ENCODE measurements at regions not wholly inside any gene's neighbourhood (a gene's known extent, or its start where the extent isn't known, plus 50 kb on each side); places are given as distances from the start of the nearest gene placed in this dataset.

DNA sequence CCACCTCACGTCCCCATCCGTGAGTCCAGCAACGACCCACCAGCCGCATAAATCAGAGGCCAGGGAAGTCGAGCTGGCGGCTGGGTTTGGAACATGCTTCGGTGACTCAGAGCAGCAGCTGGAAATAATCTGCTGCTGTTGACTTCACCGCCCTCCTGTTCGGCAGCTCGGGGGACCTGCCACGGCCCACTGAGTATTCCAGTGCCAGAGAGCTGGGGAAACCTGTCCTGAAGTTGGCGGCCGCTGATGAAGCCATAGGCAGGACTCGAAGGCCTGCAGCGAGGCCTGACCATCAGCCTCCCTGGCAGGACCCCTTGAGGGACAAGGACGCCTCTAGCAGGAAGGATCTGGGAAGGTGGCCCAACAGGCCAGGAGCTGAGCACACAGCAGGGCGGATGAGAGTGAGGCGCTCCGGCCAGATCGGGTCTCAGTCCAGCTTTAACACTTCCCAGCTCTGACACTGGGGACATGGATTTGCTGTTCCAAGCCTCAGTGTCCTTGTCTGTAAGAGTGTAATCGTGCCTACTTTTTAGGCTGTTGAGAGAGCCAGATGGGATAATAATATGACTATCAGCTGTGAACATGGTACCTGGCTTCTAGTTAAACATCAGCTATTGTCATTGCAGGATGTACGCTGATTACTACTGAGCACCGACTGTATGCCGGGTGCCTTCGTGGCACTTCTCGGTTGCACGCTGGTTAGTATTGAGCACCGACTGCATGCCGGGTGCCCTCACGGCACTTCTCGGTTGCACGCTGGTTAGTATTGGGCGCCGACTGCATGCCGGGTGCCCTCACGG, 50.4 kb upstream of the CIBAR2 start:
- DNase-seq = no peak

DNA sequence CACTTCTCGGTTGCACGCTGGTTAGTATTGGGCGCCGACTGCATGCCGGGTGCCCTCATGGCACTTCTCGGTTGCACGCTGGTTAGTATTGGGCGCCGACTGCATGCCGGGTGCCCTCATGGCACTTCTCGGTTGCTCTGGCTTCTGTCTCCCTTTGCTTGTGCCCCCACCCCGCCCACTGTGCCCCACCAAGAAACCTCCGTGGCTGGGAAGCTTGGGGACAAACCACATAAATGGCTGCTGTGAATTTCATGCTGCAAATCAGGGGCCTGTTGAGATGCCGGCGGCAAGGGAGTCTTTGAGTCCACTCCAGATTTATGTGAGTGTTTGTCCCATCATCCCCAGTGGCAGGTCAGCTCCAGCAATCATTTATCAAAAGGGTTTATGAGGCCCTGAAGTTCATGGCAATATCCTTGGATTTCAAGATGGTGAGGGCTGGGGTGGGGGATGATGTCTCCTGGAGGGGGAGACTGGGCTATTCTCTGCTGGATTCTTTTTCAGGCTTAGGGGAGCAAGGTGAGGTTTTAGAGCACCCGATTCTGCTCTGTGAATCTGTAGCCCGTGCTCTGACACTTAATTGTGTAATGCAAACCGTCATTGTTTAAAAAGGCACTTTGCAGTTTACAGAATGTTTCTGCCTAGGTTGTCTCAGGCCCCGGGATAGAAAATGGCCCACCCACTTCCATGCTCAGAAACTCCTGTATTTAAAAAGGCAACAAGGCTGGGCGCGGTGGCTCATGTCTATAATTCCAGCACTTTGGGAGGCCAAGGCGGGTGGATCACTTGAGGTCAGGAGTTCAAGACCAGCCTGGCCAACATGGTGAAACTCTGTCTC, 51.2 kb upstream of the CIBAR2 start:
- no peak for DNase-seq

DNA sequence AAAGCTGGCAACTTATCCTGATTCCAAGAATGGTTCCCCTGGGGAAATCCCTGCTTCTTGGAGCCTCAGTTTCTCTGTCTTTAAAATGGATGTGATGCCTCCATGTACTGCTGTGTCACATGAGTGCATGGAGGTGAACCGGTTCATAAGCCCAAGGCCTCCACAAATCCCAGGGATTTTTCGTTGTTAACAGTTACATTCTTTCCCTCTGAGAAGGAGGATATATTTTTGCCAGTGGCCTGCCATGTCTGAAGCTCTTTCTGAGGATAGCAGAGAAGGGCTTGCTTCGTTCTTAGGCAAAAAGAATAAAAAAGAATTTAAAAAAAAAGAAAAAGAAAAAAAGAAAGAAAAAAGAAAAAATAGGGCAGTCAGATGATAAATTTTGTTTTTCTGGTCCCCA, 52.2 kb upstream of the CIBAR2 start:
- no peak for DNase-seq

DNA sequence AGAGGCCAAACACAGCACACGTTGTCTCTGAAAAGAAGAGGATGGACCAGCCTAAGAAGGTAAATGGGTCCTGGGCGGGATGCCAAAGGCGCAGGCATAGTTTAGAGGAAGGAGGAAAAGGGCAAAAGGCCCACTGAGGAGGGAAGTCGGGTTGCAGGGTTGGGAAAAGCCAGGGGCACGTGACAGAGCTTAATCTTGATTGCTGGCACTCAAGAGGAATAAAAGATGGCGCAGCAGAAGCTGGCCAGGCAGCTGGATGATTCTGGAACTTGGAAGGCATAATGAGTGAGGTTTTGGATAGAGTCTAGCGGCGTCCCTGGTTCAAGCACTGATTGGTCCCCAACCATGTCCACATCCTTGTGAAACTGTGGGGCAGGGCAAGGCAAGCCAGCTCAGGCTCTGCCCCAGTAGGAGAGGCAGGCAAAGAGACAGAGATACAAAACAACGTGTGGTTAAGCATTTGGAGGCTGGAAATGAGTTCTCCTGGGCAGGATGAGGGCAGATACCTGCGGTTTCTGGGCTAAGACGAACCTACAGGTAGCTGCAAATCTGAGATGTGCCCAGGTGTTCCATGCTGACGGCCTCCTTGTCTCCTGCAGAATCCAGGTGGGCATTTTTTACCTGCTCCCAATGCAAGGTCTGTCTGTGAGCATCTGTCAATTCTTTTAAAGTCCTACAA, 52.7 kb upstream of the CIBAR2 start:
- peak; percentile 23 for DNase-seq

DNA sequence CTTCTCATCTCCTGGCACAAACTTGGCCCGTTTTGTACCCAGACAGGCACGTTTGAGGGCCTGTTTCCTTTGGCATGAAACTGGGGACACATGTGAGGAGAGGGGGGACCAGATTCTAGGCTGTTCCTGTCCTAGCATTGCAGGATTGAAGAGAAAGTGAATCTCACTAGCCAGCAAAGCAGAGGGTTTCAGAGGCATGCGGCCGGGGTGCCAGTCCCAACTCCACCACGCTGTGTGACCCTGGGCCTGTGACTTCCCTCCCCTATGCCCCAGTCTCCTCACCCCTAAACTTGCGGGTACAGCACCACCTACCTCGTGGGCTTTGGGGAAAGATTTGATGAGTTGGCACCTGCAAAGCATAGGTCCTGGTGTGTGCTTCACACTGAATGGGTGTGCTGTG, 53.5 kb upstream of the CIBAR2 start:
- no peak for DNase-seq

DNA sequence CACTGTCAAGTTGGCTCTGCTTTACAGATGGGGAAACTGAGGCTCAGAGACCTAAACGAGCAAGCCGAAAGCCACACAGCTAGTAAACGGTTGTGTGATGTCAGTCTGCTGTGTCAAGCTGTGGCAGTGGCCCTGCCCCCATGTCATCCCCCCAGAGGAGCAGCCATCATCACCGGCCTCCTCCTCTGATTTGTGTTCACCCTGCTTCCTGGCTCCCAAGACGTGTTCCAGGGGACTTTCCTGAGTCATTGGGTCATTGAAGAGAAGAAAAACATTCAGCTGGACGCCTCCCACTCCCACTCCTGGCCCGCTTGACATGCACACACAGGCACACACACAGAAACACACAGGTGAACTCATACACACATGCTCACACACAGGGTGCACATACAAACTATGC, 54.0 kb upstream of the CIBAR2 start:
- DNase-seq = no peak

DNA sequence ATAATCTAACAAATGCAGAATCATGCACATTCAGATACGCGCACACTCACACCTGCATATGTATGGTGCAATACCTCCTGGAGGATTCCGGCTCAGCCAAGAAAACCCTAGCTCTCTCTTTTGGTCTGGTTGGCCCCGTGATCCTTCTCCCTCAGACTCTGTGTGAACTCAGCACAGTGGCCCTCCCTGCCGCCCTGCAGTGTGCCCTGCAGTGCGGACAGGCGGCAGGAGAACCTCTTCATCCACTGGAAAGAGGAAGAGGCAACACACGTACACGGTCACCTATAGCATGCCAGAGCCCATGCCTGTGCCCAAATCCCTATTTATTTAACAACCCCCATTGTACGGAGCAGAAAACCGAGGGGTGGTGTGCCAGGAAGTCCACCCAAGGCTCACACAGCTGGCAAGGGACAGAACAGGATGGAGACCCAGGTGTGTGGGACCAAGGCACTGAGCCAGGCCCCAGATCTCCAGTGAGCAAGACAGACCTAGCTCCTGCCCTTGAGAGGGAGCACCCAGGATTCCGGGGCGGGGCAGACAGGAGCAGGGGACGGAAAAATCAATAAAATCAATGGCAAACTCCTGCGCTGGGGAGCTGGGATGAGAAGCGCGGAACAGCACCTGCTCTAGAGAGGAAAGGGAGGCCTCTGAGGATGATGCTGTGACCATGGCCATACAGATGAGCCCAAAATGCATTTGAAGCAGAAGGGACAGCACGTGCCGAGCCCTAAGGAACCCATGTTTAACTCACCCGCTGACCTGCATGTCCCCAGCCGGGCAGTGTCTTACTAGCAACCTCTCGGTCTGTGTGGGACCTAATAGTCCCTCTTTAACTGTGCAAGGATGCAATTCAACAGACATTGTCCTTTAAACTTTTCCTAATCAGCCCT, 54.7 kb upstream of the CIBAR2 start:
- no peak for DNase-seq

DNA sequence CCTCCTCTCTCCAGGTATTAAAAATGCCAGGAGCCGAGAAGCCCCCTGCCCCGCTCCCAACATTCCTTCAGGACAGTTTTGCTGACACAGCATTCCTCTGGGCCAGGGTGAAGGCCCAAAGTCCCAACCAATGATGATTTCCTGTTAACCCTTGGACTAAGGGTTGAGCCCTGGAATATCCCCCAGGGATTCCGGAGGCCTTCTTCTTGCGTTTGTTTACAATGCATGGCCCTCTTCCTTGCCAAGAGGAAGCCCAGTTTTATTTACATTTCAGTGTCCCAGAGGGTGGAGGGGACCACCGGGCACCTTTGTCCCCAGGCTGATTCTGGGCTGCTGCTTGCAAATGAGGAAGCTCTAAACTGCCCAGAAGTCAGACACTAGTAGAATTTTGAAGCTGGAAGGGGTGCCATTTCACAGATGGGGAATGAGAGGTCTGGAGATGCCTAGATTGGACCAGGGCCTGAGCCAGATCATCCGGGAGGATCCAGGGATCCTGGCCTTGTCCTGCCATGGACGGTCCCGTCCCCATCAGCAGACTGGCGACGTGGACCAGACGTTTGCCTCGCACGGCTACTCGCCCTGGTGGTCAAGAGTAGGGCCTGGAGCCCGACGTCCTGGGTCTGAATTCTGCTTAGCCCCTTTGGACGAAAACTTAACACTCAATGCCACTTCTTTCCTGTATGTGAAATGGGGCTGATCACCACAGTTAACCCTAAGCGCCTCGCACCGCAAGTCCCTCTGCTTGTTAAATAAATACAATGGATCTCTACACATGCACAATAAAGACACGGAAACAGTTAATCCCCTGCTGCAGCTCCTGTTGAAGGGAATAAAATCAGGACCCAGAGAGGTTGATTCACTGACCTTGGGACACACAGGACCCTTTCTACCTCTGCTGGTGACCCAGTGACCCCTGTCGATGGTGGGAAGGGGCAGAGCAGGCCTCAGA, 55.6 kb upstream of the CIBAR2 start:
- DNase-seq = peak; percentile 31

DNA sequence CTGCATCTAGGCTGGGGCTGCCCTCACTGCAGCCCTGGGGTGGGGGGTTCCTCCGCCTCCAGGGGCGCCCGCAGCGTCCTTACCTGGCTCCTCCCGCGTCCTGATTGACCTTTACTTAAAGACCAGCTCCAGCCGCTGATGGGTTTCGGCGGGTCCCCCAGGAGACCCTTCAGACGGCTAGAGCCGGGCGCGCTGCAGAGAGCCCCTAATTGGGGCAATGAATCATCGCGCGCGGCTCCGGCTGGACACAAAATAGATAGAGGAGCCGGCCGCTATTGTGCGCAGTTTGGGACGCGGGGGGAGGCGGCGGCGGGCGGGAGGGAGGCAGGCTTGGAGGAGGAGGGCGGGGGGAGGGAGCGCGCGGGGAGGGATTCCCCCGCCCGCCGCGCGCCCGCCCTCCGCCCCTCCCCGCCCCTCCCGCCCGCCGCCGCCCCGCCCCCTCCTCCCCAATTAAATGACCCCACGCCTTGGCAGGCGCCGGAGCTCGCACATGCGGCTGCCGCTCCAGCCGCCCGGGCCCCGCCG, 56.5 kb upstream of the CIBAR2 start:
- peak; percentile 78 for DNase-seq

DNA sequence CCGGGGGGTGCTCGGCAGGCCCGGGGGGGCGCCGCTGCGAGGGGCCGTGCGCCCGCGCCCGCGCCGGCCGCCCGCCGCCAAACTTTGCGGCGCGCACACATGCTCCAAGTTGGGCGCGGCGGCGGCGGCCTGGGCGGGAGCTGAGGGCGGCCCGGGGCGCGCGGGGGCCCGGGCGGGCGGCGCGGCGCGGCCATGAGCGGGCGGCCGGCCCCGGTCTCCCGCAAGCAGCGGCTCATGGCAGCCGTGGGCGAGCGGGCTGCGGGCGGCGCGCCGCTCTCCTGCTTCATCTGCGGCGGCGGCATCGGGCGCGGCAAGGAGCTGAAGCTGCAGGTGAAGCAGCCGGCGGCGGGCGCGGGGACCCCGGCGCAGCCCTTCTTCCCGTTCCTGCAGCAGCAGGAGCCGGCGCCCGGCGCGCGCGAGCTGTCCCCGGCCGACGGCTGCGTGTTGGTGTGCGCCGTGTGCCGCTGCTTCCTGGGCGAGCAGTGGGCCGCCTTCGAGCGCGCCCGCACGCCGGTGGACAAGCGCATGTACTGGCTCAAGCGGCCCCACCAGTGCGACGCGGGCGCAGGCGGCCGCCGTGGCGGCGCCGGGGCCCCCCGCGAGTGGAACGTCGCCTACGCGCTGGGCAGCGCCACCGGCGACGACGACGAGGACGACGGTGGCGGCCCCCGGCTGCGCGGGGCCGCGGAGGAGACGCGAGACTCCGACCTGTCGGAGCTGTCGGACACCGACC, 57.2 kb upstream of the CIBAR2 start:
- peak; percentile 64 for DNase-seq

GRCh38 chr16:85170066-85170491, 57.8 kb upstream of the CIBAR2 start:
- no peak for DNase-seq

DNA sequence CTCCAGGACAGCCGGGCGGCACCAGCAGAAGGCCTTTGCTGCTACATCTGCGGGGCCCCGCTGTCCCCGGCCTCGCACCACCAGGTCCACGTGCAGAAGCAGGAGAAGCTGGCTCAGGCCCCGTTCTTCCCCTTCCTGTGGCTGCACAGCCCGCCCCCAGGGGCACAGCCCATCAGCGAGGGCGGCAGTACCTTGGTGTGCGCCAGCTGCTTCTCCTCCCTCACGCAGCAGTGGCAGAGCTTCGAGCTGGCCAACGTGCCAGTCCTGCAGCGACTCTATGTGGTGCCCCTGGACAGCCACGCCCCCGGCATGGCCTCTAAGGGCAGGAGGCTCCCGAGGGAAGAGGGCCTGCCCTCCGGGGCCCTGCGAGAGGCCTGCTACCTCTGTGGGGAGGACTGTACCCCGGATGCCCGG, 58.3 kb upstream of the CIBAR2 start:
- peak; percentile 54 for DNase-seq

DNA sequence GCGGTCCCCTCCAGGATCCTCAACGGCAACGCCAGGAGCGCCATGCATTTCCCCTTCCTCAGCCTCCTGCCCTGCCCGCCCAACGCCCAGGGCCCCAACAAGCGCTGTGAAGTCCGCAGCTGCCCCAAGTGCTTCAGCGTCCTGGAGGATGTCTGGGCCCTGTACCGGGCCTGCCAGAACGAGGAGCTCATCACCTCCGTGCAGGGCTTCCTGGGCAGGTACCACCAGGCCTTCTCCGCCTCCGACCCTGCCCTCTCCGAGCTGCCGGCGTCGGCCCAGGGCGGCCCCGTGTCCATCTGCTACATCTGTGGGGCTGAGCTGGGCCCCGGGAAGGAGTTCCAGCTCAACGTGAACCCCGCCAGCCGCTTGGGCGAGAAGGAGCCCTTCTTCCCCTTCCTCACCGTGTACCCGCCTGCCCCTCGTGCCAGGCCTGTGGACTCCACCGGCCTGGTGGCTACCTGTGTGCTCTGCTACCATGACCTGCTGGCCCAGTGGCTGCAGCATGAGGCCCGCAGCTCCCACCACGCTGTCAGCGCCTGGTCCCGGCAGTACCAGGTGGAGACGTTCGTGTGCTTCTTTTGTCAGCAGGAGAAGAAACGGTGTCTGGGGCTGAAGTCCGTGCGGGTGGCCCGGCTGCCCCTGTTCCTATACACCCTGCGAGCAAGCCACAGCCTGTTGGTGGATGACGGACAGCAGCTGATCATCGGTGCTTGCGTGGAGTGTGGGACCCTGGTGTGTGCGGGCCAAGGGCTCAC, 58.9 kb upstream of the CIBAR2 start:
- DNase-seq = no peak

DNA sequence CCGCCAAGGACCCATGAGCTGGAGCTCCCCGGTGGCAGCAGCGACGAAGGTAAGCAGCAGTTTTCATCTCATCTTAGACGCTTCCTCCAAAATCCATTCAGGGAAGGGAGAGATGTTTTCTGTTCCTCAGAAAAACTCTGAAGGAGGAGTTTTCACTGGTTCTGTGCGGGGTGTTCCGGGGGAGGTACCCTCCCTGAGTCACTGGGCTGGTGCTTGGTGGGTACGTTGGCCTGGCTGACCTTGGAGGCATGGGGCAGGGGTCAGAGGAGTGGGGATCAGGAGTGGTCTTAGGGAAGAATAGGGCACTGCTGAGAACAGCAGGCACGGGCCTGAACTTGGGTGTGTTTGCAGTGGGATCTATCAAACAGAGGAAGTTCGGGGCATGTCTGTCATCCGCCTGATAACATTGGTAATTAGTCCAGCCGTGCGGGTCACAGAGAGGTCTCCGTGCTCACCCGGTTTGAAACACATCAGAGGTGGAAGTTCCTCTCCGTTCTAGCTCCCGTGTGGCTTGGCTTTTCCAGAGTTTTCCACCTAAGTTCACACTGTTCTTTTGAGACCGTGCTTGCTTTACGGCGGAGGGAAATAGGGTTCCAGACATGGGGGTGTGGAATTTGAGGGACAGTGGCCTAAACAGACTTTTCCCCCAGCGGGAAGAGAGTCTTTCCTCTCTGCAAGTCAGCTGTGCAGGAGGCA, 59.6 kb upstream of the CIBAR2 start:
- no peak for DNase-seq

DNA sequence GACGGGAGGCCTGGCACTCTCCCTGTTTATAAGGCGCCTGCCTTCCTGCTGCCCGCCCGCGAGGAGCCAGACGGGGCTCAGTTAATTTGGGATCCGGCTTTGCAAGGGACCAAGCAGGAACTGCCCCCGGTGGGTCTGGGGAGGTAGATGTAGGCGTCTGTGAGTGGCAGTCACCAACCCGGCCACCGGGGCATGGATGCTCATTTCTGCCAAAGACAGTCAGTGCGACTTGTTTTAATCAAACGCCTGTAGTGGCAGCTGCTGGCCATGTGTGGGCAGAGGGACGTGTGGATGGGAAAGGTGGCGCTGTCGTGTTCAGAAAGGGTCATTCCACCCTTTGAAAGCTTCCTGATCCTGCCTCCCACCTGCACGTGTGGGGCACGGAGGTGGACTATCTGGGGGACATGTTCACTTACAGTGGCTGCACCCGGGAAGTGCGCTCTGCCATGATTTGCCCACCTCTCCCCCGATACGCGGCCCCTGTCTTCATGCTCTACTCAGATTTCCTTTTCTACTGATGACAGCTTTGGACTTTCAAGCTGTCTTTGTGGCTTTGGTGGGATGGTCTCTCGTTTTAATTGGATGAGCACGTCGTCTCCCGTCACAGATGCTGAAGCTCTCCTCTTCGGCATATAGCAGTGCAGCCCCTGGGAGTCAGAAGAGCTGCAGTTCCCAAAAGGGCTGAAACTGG, 60.3 kb upstream of the CIBAR2 start:
- DNase-seq = peak; percentile 75

- no peak for DNase-seq
Observed at GRCh38 chr16:85173146-85173980, 61.1 kb upstream of the CIBAR2 start.
